ENCODE measurements at regions not wholly inside any gene's neighbourhood (a gene's known extent, or its start where the extent isn't known, plus 50 kb on each side); places are given as distances from the start of the nearest gene placed in this dataset.

DNA sequence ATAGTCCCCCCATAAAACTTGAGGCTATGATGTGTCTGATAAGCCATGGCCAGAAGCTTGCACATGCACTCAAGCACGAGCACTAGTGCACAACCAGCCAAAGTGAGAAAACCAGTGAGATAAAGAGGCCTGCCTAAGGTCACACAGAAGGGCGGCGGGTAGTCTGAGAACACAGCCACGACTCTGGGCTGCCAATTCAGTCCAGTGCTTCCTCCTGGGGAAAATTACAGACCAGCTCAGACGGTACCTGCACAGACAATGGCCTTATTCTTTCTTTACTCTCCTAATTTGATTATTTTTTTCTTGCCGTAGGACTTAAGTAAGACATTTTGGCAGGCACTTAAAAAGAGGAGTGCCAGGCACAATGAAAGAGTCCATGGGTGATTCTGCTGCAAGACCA, 533.2 kb upstream of the FAT1 start:
- TF ChIP-seq CTCF (optimal IDR thresholded peaks at IDR 0.05 in 1 of 3, IDR thresholded peaks at IDR 0.05 in 1 of 3, conservative IDR thresholded peaks at IDR 0.05 in 1 of 3; ENCODE audit: extremely low read depth in 1 of 3, insufficient read depth in 2 of 3, low read length in 3 of 3) (no peak), EZH2 (IDR thresholded peaks at IDR 0.05; ENCODE audit: low read length) (no peak)
